C4-2B (cell line): ENCODE measurements at regions not wholly inside any gene's neighbourhood (a gene's known extent, or its start where the extent isn't known, plus 50 kb on each side); places are given as distances from the start of the nearest gene placed in this dataset.

ENCODE experiments used
- ZFX ChIP-seq: fragments of 450-650 bp; IDR thresholded peaks from 2 replicates; pipeline ENCODE4 v1.6.1; 2017
- TF ChIP-seq, protein P1 (sequence below): fragments of 450-650 bp; conservative IDR thresholded peaks from 2 replicates; pipeline ENCODE4 v1.5.1; 2017; ENCODE audit warnings: mild to moderate bottlenecking

DNA sequence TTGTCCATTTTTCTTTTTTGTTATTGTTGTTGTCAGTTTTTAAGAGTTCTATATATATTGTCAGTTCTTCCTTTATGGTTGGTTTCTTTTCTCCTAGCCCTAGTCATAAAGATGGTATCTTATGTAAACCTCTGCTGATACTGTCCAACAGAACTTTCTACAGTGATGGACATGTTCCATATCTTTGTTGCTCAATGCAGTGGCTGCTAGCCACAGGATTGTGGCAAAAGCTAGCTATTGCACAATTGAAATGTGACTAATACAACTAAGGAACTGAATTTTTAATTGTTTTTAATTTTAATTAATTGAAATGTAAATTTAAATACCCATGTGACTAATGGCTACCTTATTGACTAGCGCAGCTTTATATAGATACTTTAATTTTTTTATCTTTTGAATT lies 411.8 kb upstream of the PTBP2 start:
- TF ChIP-seq, protein P1, sequence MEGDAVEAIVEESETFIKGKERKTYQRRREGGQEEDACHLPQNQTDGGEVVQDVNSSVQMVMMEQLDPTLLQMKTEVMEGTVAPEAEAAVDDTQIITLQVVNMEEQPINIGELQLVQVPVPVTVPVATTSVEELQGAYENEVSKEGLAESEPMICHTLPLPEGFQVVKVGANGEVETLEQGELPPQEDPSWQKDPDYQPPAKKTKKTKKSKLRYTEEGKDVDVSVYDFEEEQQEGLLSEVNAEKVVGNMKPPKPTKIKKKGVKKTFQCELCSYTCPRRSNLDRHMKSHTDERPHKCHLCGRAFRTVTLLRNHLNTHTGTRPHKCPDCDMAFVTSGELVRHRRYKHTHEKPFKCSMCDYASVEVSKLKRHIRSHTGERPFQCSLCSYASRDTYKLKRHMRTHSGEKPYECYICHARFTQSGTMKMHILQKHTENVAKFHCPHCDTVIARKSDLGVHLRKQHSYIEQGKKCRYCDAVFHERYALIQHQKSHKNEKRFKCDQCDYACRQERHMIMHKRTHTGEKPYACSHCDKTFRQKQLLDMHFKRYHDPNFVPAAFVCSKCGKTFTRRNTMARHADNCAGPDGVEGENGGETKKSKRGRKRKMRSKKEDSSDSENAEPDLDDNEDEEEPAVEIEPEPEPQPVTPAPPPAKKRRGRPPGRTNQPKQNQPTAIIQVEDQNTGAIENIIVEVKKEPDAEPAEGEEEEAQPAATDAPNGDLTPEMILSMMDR = no peak
- no peak for TF ChIP-seq ZFX
